COLO668 (cell line): ENCODE measurements at regions not wholly inside any gene's neighbourhood (a gene's known extent, or its start where the extent isn't known, plus 50 kb on each side); places are given as distances from the start of the nearest gene placed in this dataset.

ENCODE experiments used
- DNase-seq: peaks from one replicate; lab custom pipeline; 2025; ENCODE audit not compliant: unreplicated experiment; lab: John Stamatoyannopoulos, UW

- no peak for DNase-seq
Measured at GRCh38 chr5:154107010-154107409, 68.2 kb downstream of the MFAP3 start.

- no peak for DNase-seq
Measured at GRCh38 chr5:154107756-154108155, 69.0 kb downstream of the MFAP3 start.

- DNase-seq: no peak
Measured at GRCh38 chr5:154109416-154110106, 70.8 kb downstream of the MFAP3 start.

- no peak for DNase-seq
Measured at GRCh38 chr5:154110107-154110453, 71.3 kb downstream of the MFAP3 start.

- DNase-seq: no peak
Measured at GRCh38 chr5:154110716-154111115, 71.9 kb downstream of the MFAP3 start.

- DNase-seq: no peak
Measured at GRCh38 chr5:154111214-154111613, 72.4 kb downstream of the MFAP3 start.

- no peak for DNase-seq
Measured at GRCh38 chr5:154112255-154112654, 73.5 kb downstream of the MFAP3 start.

GRCh38 chr5:154115291-154115690 lies 75.2 kb upstream of the GALNT10 start:
- DNase-seq: no peak

GRCh38 chr5:154117050-154117449 lies 73.5 kb upstream of the GALNT10 start:
- peak; percentile 72 for DNase-seq

- DNase-seq: no peak
Measured at GRCh38 chr5:154117930-154118329, 72.6 kb upstream of the GALNT10 start.

- DNase-seq: no peak
Measured at GRCh38 chr5:154118385-154118784, 72.1 kb upstream of the GALNT10 start.

GRCh38 chr5:154118893-154119336 lies 71.6 kb upstream of the GALNT10 start:
- DNase-seq: peak; percentile 55

- DNase-seq: no peak
Measured at GRCh38 chr5:154129013-154129412, 61.5 kb upstream of the GALNT10 start.

- DNase-seq: no peak
Measured at GRCh38 chr5:154129921-154130320, 60.6 kb upstream of the GALNT10 start.

- no peak for DNase-seq
Measured at GRCh38 chr5:154131817-154132216, 58.7 kb upstream of the GALNT10 start.

GRCh38 chr5:154132718-154133307 lies 57.7 kb upstream of the GALNT10 start:
- DNase-seq: no peak

- DNase-seq: no peak
Measured at GRCh38 chr5:154133591-154133990, 56.9 kb upstream of the GALNT10 start.

GRCh38 chr5:154134499-154134898 lies 56.0 kb upstream of the GALNT10 start:
- DNase-seq: no peak

- no peak for DNase-seq
Measured at GRCh38 chr5:154135125-154135817, 55.3 kb upstream of the GALNT10 start.

- no peak for DNase-seq
Measured at GRCh38 chr5:154136141-154136540, 54.4 kb upstream of the GALNT10 start.

- no peak for DNase-seq
Measured at GRCh38 chr5:154138701-154139100, 51.8 kb upstream of the GALNT10 start.

- no peak for DNase-seq
Measured at GRCh38 chr5:154140381-154140780, 50.2 kb upstream of the GALNT10 start.
